C4-2B (cell line): ENCODE measurements at regions not wholly inside any gene's neighbourhood (a gene's known extent, or its start where the extent isn't known, plus 50 kb on each side); places are given as distances from the start of the nearest gene placed in this dataset.
"Not testable (repeated sequence)": the region's sequence is repeated elsewhere in the genome, so short reads cannot be mapped to it uniquely, and the experiment has no call there.

Experiments
- CTCF ChIP-seq: fragments of 450-650 bp; conservative IDR thresholded peaks from 2 replicates; pipeline ENCODE4 v1.5.1; 2017; ENCODE audit warnings: mild to moderate bottlenecking
- ZFX ChIP-seq: fragments of 450-650 bp; IDR thresholded peaks from 2 replicates; pipeline ENCODE4 v1.6.1; 2017

GRCh38 chr5:34193297-34193696 lies 150.3 kb upstream of the C1QTNF3 start:
- TF ChIP-seq CTCF, ZFX: not testable (repeated sequence)
